RWPE2 (cell line): ENCODE measurements at regions not wholly inside any gene's neighbourhood (a gene's known extent, or its start where the extent isn't known, plus 50 kb on each side); places are given as distances from the start of the nearest gene placed in this dataset.

Experiments
- ATAC-seq: fragments of 200-7000 bp; cut with Tn5 transposase; 3 replicates; pipeline ENCODE4 v1.9.1; 2021; ENCODE audit warnings: low read depth
- DNase-seq: peaks from one replicate; pipeline ENCODE4 v3.0.0-alpha.2; 2020; ENCODE audit warnings: low spot score
- H3K27ac ChIP-seq: fragments of 450-650 bp; 2 replicates; pipeline ENCODE4 v1.5.1; 2017; ENCODE audit warnings: mild to moderate bottlenecking; ENCODE audit not compliant: poor library complexity, severe bottlenecking
- H3K27me3 ChIP-seq: fragments of 250-450 bp; sonication (Bioruptor Pico); 2 replicates; pipeline ENCODE4 v1.5.1; 2021; ENCODE audit warnings: mild to moderate bottlenecking, moderate library complexity; ENCODE audit not compliant: insufficient read depth, poor library complexity, severe bottlenecking
- H3K36me3 ChIP-seq: fragments of 250-450 bp; sonication (Bioruptor Pico); 2 replicates; pipeline ENCODE4 v1.5.1; 2020; ENCODE audit warnings: low read depth, mild to moderate bottlenecking, moderate library complexity
- H3K4me1 ChIP-seq: fragments of 250-450 bp; sonication (Bioruptor Pico); 2 replicates; pipeline ENCODE4 v1.5.1; 2021; ENCODE audit warnings: mild to moderate bottlenecking, moderate library complexity; ENCODE audit not compliant: insufficient read depth, poor library complexity, severe bottlenecking
- H3K4me3 ChIP-seq: fragments of 250-450 bp; sonication (Bioruptor Pico); 2 replicates; pipeline ENCODE4 v1.5.1; 2021; ENCODE audit warnings: mild to moderate bottlenecking, moderate library complexity; ENCODE audit not compliant: severe bottlenecking
- H3K9me3 ChIP-seq: fragments of 250-450 bp; sonication (Bioruptor Pico); 2 replicates; pipeline ENCODE4 v1.5.1; 2021; ENCODE audit warnings: mild to moderate bottlenecking, moderate library complexity; ENCODE audit not compliant: severe bottlenecking
- TF ChIP-seq, protein P1 (sequence below): fragments of 450-650 bp; IDR thresholded peaks from one replicate; pipeline ENCODE4 v1.5.1; 2017; ENCODE audit warnings: mild to moderate bottlenecking, moderate library complexity; ENCODE audit not compliant: poor library complexity, severe bottlenecking

DNA sequence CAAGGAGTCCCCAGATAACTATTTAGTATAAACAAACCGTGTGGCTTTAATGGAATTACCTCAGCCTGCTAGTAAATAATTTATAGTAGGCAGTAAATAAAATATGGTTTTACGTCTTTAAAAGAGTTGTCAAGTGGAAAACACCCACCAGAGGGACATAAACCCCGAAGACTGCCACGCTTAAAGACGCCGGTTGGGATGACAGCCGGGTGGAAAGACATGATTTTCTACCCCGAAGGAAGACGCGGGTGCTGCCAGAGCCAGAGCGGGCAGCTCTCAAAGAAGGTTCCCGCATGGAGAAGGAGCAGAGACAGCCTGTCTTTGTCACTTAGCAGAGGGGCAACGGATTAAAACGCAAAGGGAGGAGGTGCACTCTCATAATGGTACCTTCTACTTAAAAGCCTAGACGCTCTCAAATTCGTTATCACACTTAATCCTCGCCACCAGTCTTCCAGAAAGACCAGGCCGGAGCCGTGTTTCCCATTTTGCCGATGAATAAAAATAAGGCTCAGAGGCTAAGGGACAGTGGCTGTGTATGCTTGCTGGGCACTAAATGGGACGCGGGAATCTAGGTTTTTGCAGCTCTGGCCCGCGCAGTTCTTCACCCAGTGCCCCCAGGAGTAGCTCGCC, 140.5 kb upstream of the ZIC3 start:
- DNase-seq (no peak), ATAC-seq (no peak)
- Histone ChIP-seq H3K27me3 (peaks cover 20% of the 10 kb centered on the region), H3K4me1 (no peaks in the 10 kb centered on the region), H3K27ac (no peak overlapping the region), H3K36me3 (no peaks in the 10 kb centered on the region), H3K9me3 (no peaks in the 10 kb centered on the region), H3K4me3 (no peak overlapping the region)
- TF ChIP-seq, protein P1, sequence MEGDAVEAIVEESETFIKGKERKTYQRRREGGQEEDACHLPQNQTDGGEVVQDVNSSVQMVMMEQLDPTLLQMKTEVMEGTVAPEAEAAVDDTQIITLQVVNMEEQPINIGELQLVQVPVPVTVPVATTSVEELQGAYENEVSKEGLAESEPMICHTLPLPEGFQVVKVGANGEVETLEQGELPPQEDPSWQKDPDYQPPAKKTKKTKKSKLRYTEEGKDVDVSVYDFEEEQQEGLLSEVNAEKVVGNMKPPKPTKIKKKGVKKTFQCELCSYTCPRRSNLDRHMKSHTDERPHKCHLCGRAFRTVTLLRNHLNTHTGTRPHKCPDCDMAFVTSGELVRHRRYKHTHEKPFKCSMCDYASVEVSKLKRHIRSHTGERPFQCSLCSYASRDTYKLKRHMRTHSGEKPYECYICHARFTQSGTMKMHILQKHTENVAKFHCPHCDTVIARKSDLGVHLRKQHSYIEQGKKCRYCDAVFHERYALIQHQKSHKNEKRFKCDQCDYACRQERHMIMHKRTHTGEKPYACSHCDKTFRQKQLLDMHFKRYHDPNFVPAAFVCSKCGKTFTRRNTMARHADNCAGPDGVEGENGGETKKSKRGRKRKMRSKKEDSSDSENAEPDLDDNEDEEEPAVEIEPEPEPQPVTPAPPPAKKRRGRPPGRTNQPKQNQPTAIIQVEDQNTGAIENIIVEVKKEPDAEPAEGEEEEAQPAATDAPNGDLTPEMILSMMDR, result no peak

GRCh38 chrX:137424679-137425078, 141.2 kb upstream of the ZIC3 start:
- Histone ChIP-seq H3K4me1 (no peaks in the 10 kb centered on the region), H3K36me3 (no peaks in the 10 kb centered on the region), H3K27me3 (peaks cover 20% of the 10 kb centered on the region), H3K27ac (no peak overlapping the region), H3K4me3 (no peak overlapping the region), H3K9me3 (no peaks in the 10 kb centered on the region)
- ATAC-seq (no peak), DNase-seq (no peak)
- TF ChIP-seq, protein P1, result no peak

DNA sequence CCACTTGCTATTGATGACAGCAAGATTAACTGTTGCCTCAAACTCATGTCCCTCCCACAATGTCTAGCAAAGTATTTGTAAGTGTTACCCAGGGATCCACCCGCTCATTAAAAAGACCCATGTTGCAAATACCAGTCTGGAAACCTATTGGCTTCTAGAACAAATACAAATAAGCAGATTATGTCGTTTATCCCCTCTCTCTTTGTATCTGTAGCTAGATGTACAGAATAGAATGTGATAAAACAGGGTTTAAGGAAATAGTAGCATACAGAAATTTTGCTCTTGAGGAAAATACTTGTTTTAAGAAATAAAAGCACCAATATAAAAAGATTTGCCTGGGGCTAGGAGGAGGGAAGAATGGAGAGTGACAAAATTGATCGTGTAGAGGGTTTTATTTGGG, 142.7 kb upstream of the ZIC3 start:
- no peak for ATAC-seq
- no peak for DNase-seq
- no peaks in the 10 kb centered on the region for H3K36me3 ChIP-seq
- TF ChIP-seq, protein P1, result no peak
- no peak overlapping the region for H3K27ac ChIP-seq
- H3K4me1 ChIP-seq, result no peaks in the 10 kb centered on the region
- H3K4me3 ChIP-seq, result no peak overlapping the region
- peaks cover 12% of the 10 kb centered on the region for H3K27me3 ChIP-seq
- H3K9me3 ChIP-seq, result no peaks in the 10 kb centered on the region

GRCh38 chrX:137418086-137418485, 147.8 kb upstream of the ZIC3 start:
- DNase-seq, result no peak
- TF ChIP-seq, protein P1, result no peak
- Histone ChIP-seq H3K27me3 (no peaks in the 10 kb centered on the region), H3K4me3 (no peak overlapping the region), H3K4me1 (no peaks in the 10 kb centered on the region), H3K9me3 (no peaks in the 10 kb centered on the region), H3K36me3 (no peaks in the 10 kb centered on the region), H3K27ac (no peak overlapping the region)
- ATAC-seq, result no peak

DNA sequence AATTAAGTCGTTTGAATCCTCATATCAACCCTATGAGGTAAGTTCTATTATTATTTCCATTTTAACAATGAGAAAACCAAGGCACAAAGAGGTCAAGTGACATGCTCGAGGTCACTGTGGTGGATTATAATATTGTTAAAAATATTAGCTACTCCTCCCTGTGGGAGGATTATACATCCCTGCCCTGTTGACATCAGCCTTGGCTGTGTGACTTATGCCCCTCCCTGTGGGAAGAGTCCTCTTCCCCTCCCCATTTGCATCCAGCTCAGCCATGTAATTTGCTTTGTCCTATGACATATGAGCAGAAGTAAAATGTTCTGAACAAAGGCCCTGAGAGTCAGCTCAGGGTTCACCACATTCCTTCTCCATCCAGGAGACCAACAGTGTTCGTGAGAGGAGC, 152.7 kb upstream of the ZIC3 start:
- Histone ChIP-seq H3K36me3 (no peaks in the 10 kb centered on the region), H3K4me3 (no peak overlapping the region), H3K27ac (no peak overlapping the region), H3K4me1 (no peaks in the 10 kb centered on the region), H3K9me3 (no peaks in the 10 kb centered on the region), H3K27me3 (no peaks in the 10 kb centered on the region)
- no peak for DNase-seq
- TF ChIP-seq, protein P1, result no peak
- ATAC-seq, result no peak
